Caco-2 (cell line): ENCODE measurements at regions not wholly inside any gene's neighbourhood (a gene's known extent, or its start where the extent isn't known, plus 50 kb on each side); places are given as distances from the start of the nearest gene placed in this dataset.

Experiments used
- BruUV-seq: library from RNA; stranded (reverse); fragments of 400-500 nt; replicated peaks from 2 replicates; lab custom pipeline; 2021; lab: Mats Ljungman, UMichigan
- CTCF ChIA-PET: fragments of 300-600 bp; sonication (Branson Sonifier 250); formaldehyde crosslinking; loops from one replicate; lab custom pipeline; 2022; ENCODE audit warnings: antibody characterized with exemption; lab: Charles Lee
- POLR2A ChIA-PET: fragments of 300-600 bp; sonication (Branson Sonifier 250); formaldehyde crosslinking; loops from one replicate; lab custom pipeline; 2022; ENCODE audit warnings: antibody characterized with exemption; lab: Charles Lee
- DNase-seq, 2 experiments: peaks; one replicate each; pipeline versions ENCODE4 v3.0.0 to v3.0.0-alpha.2; 2020 to 2022
- H3K27me3 ChIP-seq: replicated peaks from 2 replicates; pipeline ENCODE4 v1.6.0; 2011; ENCODE audit warnings: low read length; ENCODE audit not compliant: control insufficient read depth, insufficient read depth
- H3K36me3 ChIP-seq: 2 replicates; pipeline ENCODE4 v1.5.1; 2011; ENCODE audit warnings: low read length; ENCODE audit not compliant: control insufficient read depth, insufficient read depth
- H3K4me1 ChIP-seq: fragments of 250-450 bp; sonication (Bioruptor Pico); 2 replicates; pipeline ENCODE4 v1.5.1; 2020; ENCODE audit warnings: mild to moderate bottlenecking
- H3K4me3 ChIP-seq: 2 replicates; pipeline ENCODE4 v1.5.1; 2011; ENCODE audit warnings: low read depth, mild to moderate bottlenecking, control low read depth, low read length
- H3K9me3 ChIP-seq: fragments of 250-450 bp; sonication (Bioruptor Pico); 2 replicates; pipeline ENCODE4 v1.5.1; 2020; ENCODE audit warnings: mild to moderate bottlenecking, moderate library complexity
- H3K27ac Mint-ChIP-seq: one replicate; pipeline ENCODE4 v1.8.0; 2022; ENCODE audit warnings: mixed read lengths; ENCODE audit not compliant: unreplicated experiment
- H3K27me3 Mint-ChIP-seq: one replicate; pipeline ENCODE4 v1.8.0; 2022; ENCODE audit warnings: mixed read lengths; ENCODE audit not compliant: insufficient read depth, unreplicated experiment
- H3K36me3 Mint-ChIP-seq: one replicate; pipeline ENCODE4 v1.8.0; 2022; ENCODE audit warnings: mild to moderate bottlenecking, mixed read lengths; ENCODE audit not compliant: insufficient read depth, unreplicated experiment
- H3K4me1 Mint-ChIP-seq: one replicate; pipeline ENCODE4 v1.8.0; 2022; ENCODE audit warnings: low read depth, mixed read lengths; ENCODE audit not compliant: unreplicated experiment
- H3K4me3 Mint-ChIP-seq: one replicate; pipeline ENCODE4 v1.8.0; 2022; ENCODE audit warnings: mild to moderate bottlenecking, moderate library complexity, mixed read lengths; ENCODE audit not compliant: unreplicated experiment
- H3K9me3 Mint-ChIP-seq: one replicate; pipeline ENCODE4 v1.8.0; 2022; ENCODE audit warnings: mixed read lengths; ENCODE audit not compliant: unreplicated experiment
- intact Hi-C: fragments of 100-400 bp; cut with micrococcal nuclease; formaldehyde crosslinking; loops from one replicate; pipeline ENCODE4 v1.10.0; 2022; ENCODE audit not compliant: unreplicated experiment
- TF ChIP-seq, protein P1 (sequence below), 2 experiments: fragments of 200-600 bp in 1 of 2; IDR thresholded peaks; 1 replicate in 1 of 2; 2 replicates in 1 of 2; pipeline versions ENCODE4 v1.5.1 to v1.8.0; 2011 to 2022; ENCODE audit warnings: antibody characterized with exemption in 1 of 2, control low read depth in 1 of 2, inconsistent platforms in 1 of 2, low read depth in 1 of 2, low read length in 1 of 2, mild to moderate bottlenecking in 1 of 2, moderate library complexity in 1 of 2; ENCODE audit not compliant: insufficient read depth in 1 of 2, severe bottlenecking in 1 of 2, unreplicated experiment in 1 of 2

DNA sequence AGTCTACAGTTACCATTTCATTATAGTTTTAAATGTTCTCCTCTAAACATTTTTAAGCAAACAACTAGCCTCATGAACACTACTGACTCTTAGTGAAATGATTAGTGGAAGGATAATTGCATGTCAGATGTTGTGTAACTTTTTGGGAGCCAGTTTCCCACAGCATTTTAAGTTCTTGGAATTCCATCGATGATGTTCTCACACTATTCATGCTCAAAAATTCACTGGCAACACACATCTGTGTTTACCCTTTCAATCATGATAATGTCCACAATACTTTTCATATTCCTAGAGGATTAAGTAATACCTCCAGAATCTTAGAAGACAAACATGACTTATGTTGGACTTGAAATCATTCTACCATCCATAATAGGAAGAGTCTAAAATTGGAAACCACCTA, 678.1 kb upstream of the ID4 start:
- Mint-ChIP-seq H3K27ac (no peak overlapping the region), H3K27me3 (no peaks in the 10 kb centered on the region), H3K9me3 (no peaks in the 10 kb centered on the region), H3K4me3 (no peak overlapping the region), H3K4me1 (no peaks in the 10 kb centered on the region), H3K36me3 (no peaks in the 10 kb centered on the region)
- intact Hi-C loops: no loop called here
- H3K36me3 ChIP-seq: no peaks in the 10 kb centered on the region
- H3K9me3 ChIP-seq: no peaks in the 10 kb centered on the region
- TF ChIP-seq, protein P1, sequence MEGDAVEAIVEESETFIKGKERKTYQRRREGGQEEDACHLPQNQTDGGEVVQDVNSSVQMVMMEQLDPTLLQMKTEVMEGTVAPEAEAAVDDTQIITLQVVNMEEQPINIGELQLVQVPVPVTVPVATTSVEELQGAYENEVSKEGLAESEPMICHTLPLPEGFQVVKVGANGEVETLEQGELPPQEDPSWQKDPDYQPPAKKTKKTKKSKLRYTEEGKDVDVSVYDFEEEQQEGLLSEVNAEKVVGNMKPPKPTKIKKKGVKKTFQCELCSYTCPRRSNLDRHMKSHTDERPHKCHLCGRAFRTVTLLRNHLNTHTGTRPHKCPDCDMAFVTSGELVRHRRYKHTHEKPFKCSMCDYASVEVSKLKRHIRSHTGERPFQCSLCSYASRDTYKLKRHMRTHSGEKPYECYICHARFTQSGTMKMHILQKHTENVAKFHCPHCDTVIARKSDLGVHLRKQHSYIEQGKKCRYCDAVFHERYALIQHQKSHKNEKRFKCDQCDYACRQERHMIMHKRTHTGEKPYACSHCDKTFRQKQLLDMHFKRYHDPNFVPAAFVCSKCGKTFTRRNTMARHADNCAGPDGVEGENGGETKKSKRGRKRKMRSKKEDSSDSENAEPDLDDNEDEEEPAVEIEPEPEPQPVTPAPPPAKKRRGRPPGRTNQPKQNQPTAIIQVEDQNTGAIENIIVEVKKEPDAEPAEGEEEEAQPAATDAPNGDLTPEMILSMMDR (IDR thresholded peaks at IDR 0.05; ENCODE audit: insufficient read depth in 1 of 2, low read depth in 1 of 2, low read length in 1 of 2, severe bottlenecking in 1 of 2, unreplicated experiment in 1 of 2): no peak
- no peaks in the 10 kb centered on the region for H3K4me1 ChIP-seq
- BruUV-seq: no TSS peak
- ChIA-PET CTCF (no interaction called here), POLR2A (no interaction called here)
- no peak for DNase-seq
- H3K27me3 ChIP-seq: no peaks in the 10 kb centered on the region
- H3K4me3 ChIP-seq: no peak overlapping the region

DNA sequence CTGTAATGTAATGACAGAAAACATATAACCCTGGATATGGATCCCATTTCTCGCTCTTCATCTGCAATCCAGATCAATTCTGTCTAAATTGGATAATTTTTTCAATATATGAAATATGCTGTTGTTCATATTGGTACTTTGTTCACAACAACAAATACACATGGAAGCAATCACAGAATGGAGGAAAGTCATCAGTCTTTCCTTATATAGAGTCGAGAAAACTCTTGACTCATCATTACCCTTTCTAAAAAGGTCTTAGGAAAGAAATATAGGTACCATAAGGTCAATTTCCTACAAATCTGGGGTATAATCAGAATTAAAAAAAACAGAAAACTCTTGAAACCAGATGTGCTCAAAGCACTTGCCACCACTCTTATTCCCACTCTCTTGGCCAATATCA, 677.6 kb upstream of the ID4 start:
- no peaks in the 10 kb centered on the region for H3K4me1 ChIP-seq
- H3K4me3 ChIP-seq: no peak overlapping the region
- Mint-ChIP-seq H3K9me3 (no peaks in the 10 kb centered on the region), H3K4me1 (no peaks in the 10 kb centered on the region), H3K4me3 (no peak overlapping the region), H3K36me3 (no peaks in the 10 kb centered on the region), H3K27ac (no peak overlapping the region), H3K27me3 (no peaks in the 10 kb centered on the region)
- no peak for DNase-seq
- no peaks in the 10 kb centered on the region for H3K27me3 ChIP-seq
- ChIA-PET CTCF (no interaction called here), POLR2A (no interaction called here)
- TF ChIP-seq, protein P1 (IDR thresholded peaks at IDR 0.05; ENCODE audit: insufficient read depth in 1 of 2, low read depth in 1 of 2, low read length in 1 of 2, severe bottlenecking in 1 of 2, unreplicated experiment in 1 of 2): no peak
- no peaks in the 10 kb centered on the region for H3K9me3 ChIP-seq
- BruUV-seq: no TSS peak
- H3K36me3 ChIP-seq: no peaks in the 10 kb centered on the region
- intact Hi-C loops: no loop called here

DNA sequence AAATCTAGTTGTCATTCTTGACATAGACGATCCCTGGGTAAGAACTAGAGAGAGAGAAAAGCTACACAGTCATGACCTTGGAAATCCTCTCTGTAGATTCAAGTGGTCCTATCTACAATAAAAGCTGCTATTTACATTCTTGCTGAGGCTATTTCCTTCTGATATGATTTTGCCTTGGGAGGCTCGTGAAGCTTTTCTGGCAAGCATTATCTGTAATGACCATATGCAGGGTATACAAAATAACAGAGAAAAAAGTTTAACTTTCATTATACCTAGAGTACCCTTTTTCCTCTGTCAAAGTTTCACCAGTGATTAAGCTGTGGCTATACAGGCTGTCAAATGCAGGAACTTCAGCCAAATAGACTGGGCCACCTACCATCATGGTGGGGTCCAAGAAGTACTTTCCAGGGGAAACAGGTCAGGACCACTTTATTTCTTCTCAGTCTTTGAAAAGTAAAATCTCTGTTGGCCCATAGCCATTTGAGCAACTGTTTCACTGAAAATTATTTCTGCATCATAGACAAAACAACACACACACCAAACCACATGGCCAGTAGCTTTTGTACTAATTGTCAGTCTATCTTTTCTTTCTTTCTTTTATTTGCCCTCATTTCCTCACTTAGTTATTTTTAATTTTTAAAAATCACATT, 677.0 kb upstream of the ID4 start:
- H3K9me3 Mint-ChIP-seq: no peaks in the 10 kb centered on the region
- no peaks in the 10 kb centered on the region for H3K36me3 Mint-ChIP-seq
- no peak overlapping the region for H3K4me3 Mint-ChIP-seq
- no peak overlapping the region for H3K27ac Mint-ChIP-seq
- POLR2A ChIA-PET: no interaction called here
- Histone ChIP-seq H3K9me3 (no peaks in the 10 kb centered on the region), H3K27me3 (no peaks in the 10 kb centered on the region), H3K4me3 (no peak overlapping the region), H3K4me1 (no peaks in the 10 kb centered on the region), H3K36me3 (no peaks in the 10 kb centered on the region)
- intact Hi-C loops: no loop called here
- CTCF ChIA-PET: no interaction called here
- no TSS peak for BruUV-seq
- no peak for DNase-seq
- no peaks in the 10 kb centered on the region for H3K4me1 Mint-ChIP-seq
- TF ChIP-seq, protein P1 (IDR thresholded peaks at IDR 0.05; ENCODE audit: insufficient read depth in 1 of 2, low read depth in 1 of 2, low read length in 1 of 2, severe bottlenecking in 1 of 2, unreplicated experiment in 1 of 2): no peak
- peaks cover 3% of the 10 kb centered on the region for H3K27me3 Mint-ChIP-seq
